Panc1 (cell line): ENCODE measurements at regions not wholly inside any gene's neighbourhood (a gene's known extent, or its start where the extent isn't known, plus 50 kb on each side); places are given as distances from the start of the nearest gene placed in this dataset.
"Not testable (repeated sequence)": the region's sequence is repeated elsewhere in the genome, so short reads cannot be mapped to it uniquely, and the experiment has no call there.

Experiments
- ATAC-seq: fragments of 200-7000 bp; cut with Tn5 transposase; 2 replicates; pipeline ENCODE4 v1.9.1; 2020; ENCODE audit warnings: mild to moderate bottlenecking, moderate library complexity
- BruUV-seq: library from RNA; stranded (reverse); fragments of 400-500 nt; replicated peaks from 2 replicates; lab custom pipeline; 2021; lab: Mats Ljungman, UMichigan
- CTCF ChIA-PET: fragments of 300-600 bp; sonication (Branson Sonifier 250); formaldehyde crosslinking; loops from one replicate; lab custom pipeline; 2022; ENCODE audit warnings: antibody characterized with exemption; lab: Charles Lee
- POLR2A ChIA-PET: fragments of 300-600 bp; sonication (Branson Sonifier 250); formaldehyde crosslinking; loops from one replicate; lab custom pipeline; 2022; ENCODE audit warnings: antibody characterized with exemption; lab: Charles Lee
- DNase-seq: peaks from one replicate; pipeline ENCODE4 v3.0.0-alpha.2; 2010; ENCODE audit warnings: low read depth, low spot score
- H3K27ac ChIP-seq: 2 replicates; pipeline ENCODE4 v1.5.1; 2011; ENCODE audit warnings: mild to moderate bottlenecking, low read length, inconsistent platforms
- H3K27me3 ChIP-seq: fragments of 200-500 bp; sonication (Bioruptor generic); 2 replicates; pipeline ENCODE4 v1.6.0; 2014; ENCODE audit warnings: low read length, inconsistent platforms; ENCODE audit not compliant: control insufficient read depth, insufficient read depth
- H3K36me3 ChIP-seq: fragments of 200-500 bp; sonication (Bioruptor generic); 2 replicates; pipeline ENCODE4 v1.5.1; 2014; ENCODE audit warnings: inconsistent platforms, mild to moderate bottlenecking, low read length, moderate library complexity; ENCODE audit not compliant: control insufficient read depth, insufficient read depth
- H3K4me1 ChIP-seq: 2 replicates; pipeline ENCODE4 v1.5.1; 2011; ENCODE audit warnings: inconsistent platforms, mild to moderate bottlenecking, low read length, moderate library complexity; ENCODE audit not compliant: control insufficient read depth, insufficient read depth
- H3K4me3 ChIP-seq, 2 experiments: 2 replicates each; pipeline ENCODE4 v1.5.1; 2011 to 2012; ENCODE audit warnings: low read depth in 2 of 2, low read length in 2 of 2, mild to moderate bottlenecking in 2 of 2, inconsistent platforms in 1 of 2, moderate library complexity in 1 of 2
- H3K9me3 ChIP-seq: fragments of 200-500 bp; sonication (Bioruptor generic); 2 replicates; pipeline ENCODE4 v1.5.1; 2014; ENCODE audit warnings: low read depth, mild to moderate bottlenecking, inconsistent platforms, low read length, moderate library complexity; ENCODE audit not compliant: control insufficient read depth, insufficient read depth
- POLR2AphosphoS5 ChIP-seq: IDR thresholded peaks from 2 replicates; pipeline ENCODE4 v1.6.1; 2012; ENCODE audit warnings: mild to moderate bottlenecking, low read depth, low read length, moderate library complexity
- SIN3A ChIP-seq: IDR thresholded peaks from 2 replicates; pipeline ENCODE4 v1.6.1; 2012; ENCODE audit warnings: low read depth, mild to moderate bottlenecking, low read length, moderate library complexity, borderline replicate concordance; ENCODE audit not compliant: insufficient read depth
- TCF7L2 ChIP-seq: IDR thresholded peaks from 2 replicates; pipeline ENCODE4 v1.6.1; 2011; ENCODE audit warnings: mild to moderate bottlenecking, low read depth, low read length, inconsistent platforms
- in situ Hi-C: cut with HindIII; loops from 2 replicates; pipeline ENCODE4 v1.10.0; 2016; ENCODE audit warnings: low sequenced_read_pairs, low pct_unique_long_range_greater_than_20kb
- intact Hi-C: fragments of 100-400 bp; cut with micrococcal nuclease; formaldehyde crosslinking; loops from one replicate; pipeline ENCODE4 v1.10.0; 2022; ENCODE audit not compliant: unreplicated experiment
- TF ChIP-seq, protein P1 (sequence below), 2 experiments: IDR thresholded peaks; 2 replicates each; pipeline ENCODE4 v1.6.1; 2011 to 2012; ENCODE audit warnings: low read depth in 2 of 2, control low read depth in 1 of 2, low read length in 1 of 2, mild to moderate bottlenecking in 1 of 2, moderate library complexity in 1 of 2; ENCODE audit not compliant: insufficient read depth in 1 of 2
- TF ChIP-seq, protein P2 (sequence below): fragments of 450-650 bp; IDR thresholded peaks from 2 replicates; pipeline ENCODE4 v1.5.1; 2017; ENCODE audit warnings: mild to moderate bottlenecking

DNA sequence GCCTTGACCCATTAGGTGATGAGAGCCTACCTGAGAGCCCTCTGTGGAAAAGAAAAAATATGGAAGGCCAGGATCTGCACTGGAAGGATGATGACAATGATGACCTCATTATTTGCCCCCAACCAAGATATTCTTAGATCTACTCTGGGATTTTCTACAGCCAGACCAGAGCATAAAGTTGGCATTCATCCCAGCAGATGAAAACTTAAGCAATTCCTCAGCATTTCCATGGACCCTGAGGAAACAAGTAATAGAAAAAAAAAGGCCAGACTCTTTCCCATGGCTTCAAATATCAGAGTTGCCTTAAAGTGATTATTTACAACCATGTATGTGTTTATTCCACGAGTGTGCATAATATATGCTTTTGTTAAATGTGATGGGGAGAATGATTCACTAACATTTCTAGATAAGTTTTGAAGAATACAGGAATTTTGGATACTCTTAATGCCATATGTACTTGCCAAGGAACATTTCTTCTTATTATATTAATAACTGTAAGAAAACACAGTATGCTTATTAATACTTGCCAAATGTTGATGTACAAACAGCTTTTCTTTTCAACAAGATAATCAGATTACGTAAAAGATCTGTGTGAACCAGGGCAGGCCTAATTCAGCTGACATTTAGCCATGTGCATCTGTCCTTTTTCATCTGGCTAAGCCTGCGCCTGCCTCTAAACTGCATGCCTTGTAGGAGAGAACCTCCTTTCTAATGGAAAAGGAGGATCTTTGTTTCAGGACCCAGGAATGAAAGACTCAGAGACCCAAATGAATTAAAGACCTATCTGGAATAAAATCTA lies 94.8 kb downstream of the ARRDC3 start:
- DNase-seq (no peak), ATAC-seq (no peak)
- TF ChIP-seq TCF7L2, result no peak
- TF ChIP-seq, protein P1, sequence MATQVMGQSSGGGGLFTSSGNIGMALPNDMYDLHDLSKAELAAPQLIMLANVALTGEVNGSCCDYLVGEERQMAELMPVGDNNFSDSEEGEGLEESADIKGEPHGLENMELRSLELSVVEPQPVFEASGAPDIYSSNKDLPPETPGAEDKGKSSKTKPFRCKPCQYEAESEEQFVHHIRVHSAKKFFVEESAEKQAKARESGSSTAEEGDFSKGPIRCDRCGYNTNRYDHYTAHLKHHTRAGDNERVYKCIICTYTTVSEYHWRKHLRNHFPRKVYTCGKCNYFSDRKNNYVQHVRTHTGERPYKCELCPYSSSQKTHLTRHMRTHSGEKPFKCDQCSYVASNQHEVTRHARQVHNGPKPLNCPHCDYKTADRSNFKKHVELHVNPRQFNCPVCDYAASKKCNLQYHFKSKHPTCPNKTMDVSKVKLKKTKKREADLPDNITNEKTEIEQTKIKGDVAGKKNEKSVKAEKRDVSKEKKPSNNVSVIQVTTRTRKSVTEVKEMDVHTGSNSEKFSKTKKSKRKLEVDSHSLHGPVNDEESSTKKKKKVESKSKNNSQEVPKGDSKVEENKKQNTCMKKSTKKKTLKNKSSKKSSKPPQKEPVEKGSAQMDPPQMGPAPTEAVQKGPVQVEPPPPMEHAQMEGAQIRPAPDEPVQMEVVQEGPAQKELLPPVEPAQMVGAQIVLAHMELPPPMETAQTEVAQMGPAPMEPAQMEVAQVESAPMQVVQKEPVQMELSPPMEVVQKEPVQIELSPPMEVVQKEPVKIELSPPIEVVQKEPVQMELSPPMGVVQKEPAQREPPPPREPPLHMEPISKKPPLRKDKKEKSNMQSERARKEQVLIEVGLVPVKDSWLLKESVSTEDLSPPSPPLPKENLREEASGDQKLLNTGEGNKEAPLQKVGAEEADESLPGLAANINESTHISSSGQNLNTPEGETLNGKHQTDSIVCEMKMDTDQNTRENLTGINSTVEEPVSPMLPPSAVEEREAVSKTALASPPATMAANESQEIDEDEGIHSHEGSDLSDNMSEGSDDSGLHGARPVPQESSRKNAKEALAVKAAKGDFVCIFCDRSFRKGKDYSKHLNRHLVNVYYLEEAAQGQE (IDR thresholded peaks at IDR 0.05; ENCODE audit: insufficient read depth in 1 of 2, low read depth in 2 of 2, low read length in 1 of 2), result no peak
- no peak for TF ChIP-seq SIN3A
- TF ChIP-seq POLR2AphosphoS5, result no peak
- TF ChIP-seq, protein P2, sequence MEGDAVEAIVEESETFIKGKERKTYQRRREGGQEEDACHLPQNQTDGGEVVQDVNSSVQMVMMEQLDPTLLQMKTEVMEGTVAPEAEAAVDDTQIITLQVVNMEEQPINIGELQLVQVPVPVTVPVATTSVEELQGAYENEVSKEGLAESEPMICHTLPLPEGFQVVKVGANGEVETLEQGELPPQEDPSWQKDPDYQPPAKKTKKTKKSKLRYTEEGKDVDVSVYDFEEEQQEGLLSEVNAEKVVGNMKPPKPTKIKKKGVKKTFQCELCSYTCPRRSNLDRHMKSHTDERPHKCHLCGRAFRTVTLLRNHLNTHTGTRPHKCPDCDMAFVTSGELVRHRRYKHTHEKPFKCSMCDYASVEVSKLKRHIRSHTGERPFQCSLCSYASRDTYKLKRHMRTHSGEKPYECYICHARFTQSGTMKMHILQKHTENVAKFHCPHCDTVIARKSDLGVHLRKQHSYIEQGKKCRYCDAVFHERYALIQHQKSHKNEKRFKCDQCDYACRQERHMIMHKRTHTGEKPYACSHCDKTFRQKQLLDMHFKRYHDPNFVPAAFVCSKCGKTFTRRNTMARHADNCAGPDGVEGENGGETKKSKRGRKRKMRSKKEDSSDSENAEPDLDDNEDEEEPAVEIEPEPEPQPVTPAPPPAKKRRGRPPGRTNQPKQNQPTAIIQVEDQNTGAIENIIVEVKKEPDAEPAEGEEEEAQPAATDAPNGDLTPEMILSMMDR, result no peak
- H3K9me3 ChIP-seq, result peaks cover 12% of the 10 kb centered on the region; the same call in 1 of the 2 replicates
- no peaks in the 10 kb centered on the region for H3K36me3 ChIP-seq
- no peak overlapping the region; the same call in 1 of the 2 replicates for H3K27ac ChIP-seq
- no peaks in the 10 kb centered on the region for H3K27me3 ChIP-seq
- no TSS peak for BruUV-seq
- in situ Hi-C loops, result no loop called here
- peaks cover 7% of the 10 kb centered on the region for H3K4me1 ChIP-seq
- CTCF ChIA-PET, result interaction anchor here (0.6 kb wide), 1 partner anchor 98 kb away, joined by 3 read pairs; no protein-coding TSS in a partner anchor
- POLR2A ChIA-PET, result no interaction called here
- intact Hi-C loops, result no loop called here
- H3K4me3 ChIP-seq, result no peak overlapping the region

DNA sequence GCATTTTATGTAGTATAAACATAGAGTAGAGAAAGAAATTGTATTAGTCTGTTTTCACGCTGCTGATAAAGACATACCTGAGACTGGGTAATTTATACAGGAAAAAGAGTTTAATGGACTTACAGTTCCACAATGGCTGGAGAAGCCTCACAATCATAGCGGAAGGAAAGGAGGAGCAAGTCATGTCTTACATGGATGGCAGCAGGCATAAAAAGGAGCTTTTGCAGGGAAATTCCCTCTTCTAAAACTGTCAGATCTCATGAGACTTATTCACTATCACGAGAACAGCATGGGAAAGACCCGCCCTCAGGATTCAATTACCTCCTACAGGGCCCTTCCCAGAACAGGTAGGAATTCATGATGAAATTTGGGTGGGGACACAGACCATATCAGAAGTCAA lies 98.1 kb downstream of the ARRDC3 start:
- intact Hi-C loops, ATAC-seq, H3K27ac ChIP-seq, H3K36me3 ChIP-seq, in situ Hi-C loops, CTCF ChIA-PET, H3K27me3 ChIP-seq, BruUV-seq, H3K4me3 ChIP-seq, POLR2A ChIA-PET, DNase-seq: not testable (repeated sequence)
- peaks cover 12% of the 10 kb centered on the region for H3K4me1 ChIP-seq
- peaks cover 16% of the 10 kb centered on the region; the same call in 1 of the 2 replicates for H3K9me3 ChIP-seq

DNA sequence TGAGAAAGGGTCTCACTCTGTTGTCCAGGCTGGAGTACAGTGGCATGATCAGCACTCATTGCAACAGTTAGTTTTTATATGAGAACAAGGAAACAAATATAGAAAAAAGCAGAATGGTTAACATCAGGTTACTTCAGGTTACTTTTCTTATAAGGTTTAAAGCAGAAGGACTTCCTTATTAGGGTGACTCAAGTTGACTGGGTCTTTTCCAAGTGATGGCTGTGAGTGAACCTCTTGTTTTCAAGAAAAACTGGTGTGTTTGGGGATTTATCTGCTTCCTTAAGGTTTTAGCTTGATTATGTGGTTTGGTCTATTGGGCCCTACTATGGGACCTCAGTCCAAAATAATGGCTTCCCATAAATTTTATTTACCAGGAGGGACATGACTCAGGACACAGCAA lies 99.2 kb downstream of the ARRDC3 start:
- H3K27me3 ChIP-seq, result no peaks in the 10 kb centered on the region
- H3K36me3 ChIP-seq, result no peaks in the 10 kb centered on the region
- H3K4me1 ChIP-seq, result peaks cover 12% of the 10 kb centered on the region
- H3K27ac ChIP-seq, result peak overlapping the region; percentile 25; the same call in 1 of the 2 replicates
- TF ChIP-seq, protein P2, result no peak
- TF ChIP-seq, protein P1 (IDR thresholded peaks at IDR 0.05; ENCODE audit: insufficient read depth in 1 of 2, low read depth in 2 of 2, low read length in 1 of 2), result no peak
- no peak for TF ChIP-seq POLR2AphosphoS5
- TF ChIP-seq TCF7L2, result no peak
- no peak overlapping the region for H3K4me3 ChIP-seq
- no TSS peak for BruUV-seq
- POLR2A ChIA-PET, result no interaction called here
- in situ Hi-C loops, result no loop called here
- CTCF ChIA-PET, result no interaction called here
- ATAC-seq (no peak), DNase-seq (no peak)
- intact Hi-C loops, result no loop called here
- H3K9me3 ChIP-seq, result peaks cover 16% of the 10 kb centered on the region; the same call in 1 of the 2 replicates
